Stimulated activated naive CD8-positive, alpha-beta T cell treated with anti-CD3 and anti-CD28 coated beads, Interleukin-15, Interleukin-2, amounts not matched to agents 100 U/mL and 50 U/mL, for 24 hours (primary cell): ENCODE measurements at regions not wholly inside any gene's neighbourhood (a gene's known extent, or its start where the extent isn't known, plus 50 kb on each side); places are given as distances from the start of the nearest gene placed in this dataset.
A peak's percentile ranks its signal among the peaks of the same experiment; 100 is the strongest.

Experiments used
- ATAC-seq: fragments of 150-1000 bp; cut with Tn5 transposase; one replicate; pipeline ENCODE4 v1.10.0; 2021
- DNase-seq: peaks from one replicate; pipeline ENCODE4 v3.0.0; 2021

DNA sequence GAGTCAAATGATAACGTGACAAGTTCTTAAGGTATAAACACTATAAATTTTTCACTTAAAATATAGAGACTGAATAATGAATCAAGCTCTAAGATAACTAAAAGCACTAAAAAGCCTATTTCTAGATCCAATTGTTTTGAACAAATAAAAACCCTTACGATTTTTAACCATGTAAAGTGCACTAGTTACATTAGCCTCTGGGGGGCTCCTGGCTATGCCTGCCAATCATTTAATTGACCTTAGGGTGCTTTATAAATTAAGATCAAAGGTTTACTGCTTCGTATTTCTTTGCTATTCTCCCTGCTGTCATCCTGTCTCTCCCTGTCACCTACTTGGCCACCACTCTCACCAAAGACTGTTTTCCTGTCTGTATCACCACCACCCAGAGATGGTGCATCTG is 133.4 kb downstream of the ESM1 start:
- DNase-seq (no peak), ATAC-seq (no peak)

- ATAC-seq: no peak
Observed at GRCh38 chr5:54851449-54851848, 133.9 kb downstream of the ESM1 start.

GRCh38 chr5:54848581-54848980 is 136.8 kb downstream of the ESM1 start:
- ATAC-seq (no peak), DNase-seq (no peak)

More at GRCh38 chr5:54851449-54851848, 133.9 kb downstream of the ESM1 start:
- DNase-seq: no peak

DNA sequence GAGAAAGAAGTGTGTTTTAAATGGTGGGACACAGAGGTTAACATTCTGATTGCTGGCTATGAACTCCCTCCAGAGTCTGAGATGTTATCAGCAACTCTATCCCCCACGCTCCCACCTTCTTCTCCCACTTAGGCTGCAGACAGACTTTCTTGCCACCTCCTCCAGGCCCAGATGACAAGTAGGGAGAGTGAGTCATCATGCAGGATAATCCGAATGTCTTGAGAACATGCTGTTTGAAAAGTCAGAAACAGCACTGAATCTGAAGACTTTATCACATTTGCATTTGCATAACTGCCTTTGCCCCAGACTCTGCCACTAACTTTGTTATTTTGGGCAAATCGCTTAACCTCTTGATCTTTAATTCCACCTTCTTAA is 139.8 kb downstream of the ESM1 start:
- no peak for DNase-seq

DNA sequence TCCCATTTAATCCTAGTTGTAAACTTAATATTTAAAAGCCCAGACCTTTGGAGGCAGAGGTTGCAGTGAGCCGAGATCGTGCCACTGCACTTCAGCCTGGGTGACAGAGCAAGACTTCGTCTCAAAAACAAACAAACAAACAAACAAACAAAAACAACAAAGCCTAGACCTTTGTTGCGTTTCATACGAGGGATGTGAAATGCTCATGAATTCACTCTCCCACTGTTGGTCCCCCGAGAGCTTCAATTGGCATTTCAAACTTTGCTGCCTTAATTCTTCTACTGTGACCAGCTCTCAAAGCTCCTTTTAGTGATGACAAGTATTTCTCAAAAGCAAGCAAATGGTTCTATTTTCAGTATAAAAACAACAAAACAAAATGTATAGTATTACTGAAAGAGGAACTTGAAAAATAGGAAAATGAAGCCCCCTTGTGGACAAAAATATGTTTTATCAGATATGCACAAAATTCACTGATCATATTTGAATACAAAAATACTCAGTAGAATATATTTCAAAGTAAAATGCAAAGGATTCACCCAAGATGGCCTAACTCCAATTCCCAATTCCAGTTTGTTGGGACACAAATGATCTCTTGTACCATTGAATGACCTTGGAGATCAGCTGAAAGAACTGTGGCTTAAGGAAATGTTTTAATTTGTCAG is 140.4 kb downstream of the ESM1 start:
- no peak for ATAC-seq

More for the DNA sequence above, 139.8 kb downstream of the ESM1 start:
- ATAC-seq: no peak

GRCh38 chr5:54844266-54844665 is 141.1 kb downstream of the ESM1 start:
- no peak for ATAC-seq
- no peak for DNase-seq

More for the DNA sequence above, 140.4 kb downstream of the ESM1 start:
- DNase-seq: no peak

- ATAC-seq: no peak
- no peak for DNase-seq
Observed at GRCh38 chr5:54841481-54841880, 143.9 kb downstream of the ESM1 start.

- ATAC-seq (no peak), DNase-seq (no peak)
Observed at GRCh38 chr5:54838843-54839242, 146.6 kb downstream of the ESM1 start.

- no peak for DNase-seq
- no peak for ATAC-seq
Observed at GRCh38 chr5:54837981-54838380, 147.4 kb downstream of the ESM1 start.

GRCh38 chr5:54837093-54837492 is 148.3 kb downstream of the ESM1 start:
- no peak for ATAC-seq
- no peak for DNase-seq

GRCh38 chr5:54835647-54836046 is 149.7 kb downstream of the ESM1 start:
- ATAC-seq: no peak
- no peak for DNase-seq

GRCh38 chr5:54834121-54834842 is 151.1 kb downstream of the ESM1 start:
- no peak for ATAC-seq
- DNase-seq: no peak

GRCh38 chr5:54833590-54833989 is 151.8 kb downstream of the ESM1 start:
- ATAC-seq (no peak), DNase-seq (no peak)

DNA sequence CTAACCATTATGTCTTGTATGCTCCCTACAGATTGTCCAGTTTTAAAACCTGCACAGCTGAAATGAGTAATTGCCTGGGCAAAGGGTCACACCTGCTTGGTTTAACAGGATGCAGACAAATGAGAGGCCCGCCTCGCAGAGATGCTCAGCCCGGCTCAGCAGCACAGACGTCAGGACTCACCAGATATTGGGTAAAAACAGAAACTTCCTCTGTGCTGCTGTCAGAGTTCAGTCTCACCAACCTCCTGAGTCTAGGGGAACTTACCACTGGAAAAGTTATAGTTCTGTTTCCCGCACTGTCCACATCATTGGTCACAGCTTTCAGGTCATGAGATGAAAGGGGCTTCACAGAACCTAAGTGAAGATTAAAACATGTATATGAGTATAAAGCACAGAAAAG is 152.5 kb downstream of the ESM1 start:
- DNase-seq (no peak), ATAC-seq (peak; percentile 28)

DNA sequence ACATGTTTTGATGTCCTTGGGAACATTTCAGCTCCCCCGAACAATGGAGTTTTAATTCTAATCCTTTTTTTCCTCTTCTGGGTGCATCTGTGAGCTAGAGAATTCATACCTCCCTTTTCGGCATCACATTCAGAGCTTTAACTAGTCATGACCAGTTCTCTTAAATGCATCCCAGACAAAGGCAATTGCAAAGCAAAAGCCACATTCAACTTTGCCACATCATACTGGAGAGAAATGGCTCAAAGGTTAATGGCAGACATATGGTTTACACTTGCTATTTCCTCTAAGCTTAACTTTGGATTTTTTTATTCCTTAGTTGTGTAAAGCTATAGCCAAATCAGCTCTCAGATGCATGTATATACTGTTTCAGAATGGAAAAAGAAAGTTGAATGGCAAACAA is 153.3 kb downstream of the ESM1 start:
- no peak for DNase-seq
- ATAC-seq: no peak

GRCh38 chr5:54831233-54831632 is 154.2 kb downstream of the ESM1 start:
- no peak for DNase-seq
- ATAC-seq: no peak

DNA sequence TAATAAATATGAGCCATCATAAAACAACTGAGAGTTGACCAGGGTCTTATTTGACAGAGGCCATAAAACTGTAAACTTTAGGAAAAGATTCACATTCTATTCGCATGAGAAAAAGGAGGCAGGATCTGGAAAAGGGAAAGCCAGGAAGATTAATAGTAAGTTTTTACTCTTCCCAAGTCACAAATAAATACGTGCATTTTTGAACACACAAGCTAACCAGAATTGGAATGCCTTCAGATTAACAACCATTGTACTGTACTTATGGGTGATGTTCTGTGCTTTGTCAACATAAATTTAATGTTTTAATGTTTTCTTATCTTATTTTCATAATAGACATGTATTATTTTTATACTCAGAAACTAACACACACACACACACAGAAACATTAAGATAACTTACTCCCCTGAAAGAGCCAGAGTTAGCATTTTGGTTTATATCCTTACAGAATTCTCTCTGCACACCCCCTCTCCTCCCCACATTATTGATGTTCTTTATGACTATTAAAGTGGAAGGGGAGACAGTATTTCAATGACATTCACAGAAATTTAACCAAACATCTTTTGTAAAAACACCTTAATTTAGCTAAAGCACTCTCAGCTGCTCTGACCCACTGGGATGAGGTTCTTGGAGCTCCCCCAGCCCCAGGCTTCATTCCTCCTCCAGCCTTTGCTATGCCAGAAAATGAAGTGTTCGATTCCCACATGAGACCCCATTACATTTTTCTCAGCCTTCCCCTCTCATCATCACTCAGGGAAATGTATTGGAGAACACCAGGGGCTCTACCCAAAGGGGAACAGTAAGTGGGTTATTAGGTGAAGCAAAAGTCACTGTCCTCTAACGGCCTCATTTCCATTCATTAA is 155.5 kb downstream of the ESM1 start:
- ATAC-seq (no peak), DNase-seq (no peak)

- DNase-seq: no peak
- no peak for ATAC-seq
Observed at GRCh38 chr5:54829102-54829501, 156.3 kb downstream of the ESM1 start.

DNA sequence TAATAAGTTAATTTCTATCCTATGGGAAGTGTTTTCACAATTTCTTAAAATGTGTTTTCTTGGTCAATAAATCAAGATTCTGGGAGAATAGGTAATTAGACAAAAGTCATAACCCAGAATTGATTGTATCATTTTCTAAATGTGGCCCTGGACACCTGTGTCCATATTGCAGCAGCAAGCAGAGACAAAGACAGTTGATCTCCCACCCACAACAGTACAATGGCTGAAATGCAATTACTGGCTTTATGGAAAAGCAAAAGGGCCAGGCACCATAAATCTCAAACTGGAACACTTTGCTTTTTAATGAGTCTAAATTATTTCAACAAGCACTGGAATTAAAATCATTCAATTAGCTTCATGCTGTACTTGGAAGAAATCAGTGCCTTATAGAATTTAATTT is 157.2 kb downstream of the ESM1 start:
- DNase-seq: no peak
- ATAC-seq: no peak

DNA sequence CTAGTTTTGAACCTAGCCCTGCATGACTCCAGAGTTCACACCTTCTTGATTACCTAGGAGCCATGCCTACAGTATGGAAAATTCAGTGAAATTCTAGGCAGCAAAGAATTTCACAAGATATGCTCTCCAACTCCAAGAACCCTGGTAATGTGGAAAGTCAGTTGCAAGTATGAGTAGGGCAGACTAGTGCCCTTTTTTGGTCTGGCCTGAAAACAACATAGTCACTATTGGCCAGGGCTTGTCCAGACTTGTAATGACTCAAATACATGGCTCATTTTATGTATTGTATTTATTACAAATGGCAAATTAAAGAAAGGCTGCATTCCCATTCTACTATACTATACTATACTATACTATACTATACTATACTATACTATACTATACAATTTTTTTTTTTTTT is 160.4 kb downstream of the ESM1 start:
- DNase-seq (no peak), ATAC-seq (no peak)

GRCh38 chr5:54823006-54823405 is 162.4 kb downstream of the ESM1 start:
- no peak for DNase-seq

GRCh38 chr5:54822324-54822687 is 163.1 kb downstream of the ESM1 start:
- DNase-seq (no peak), ATAC-seq (no peak)

More at GRCh38 chr5:54823006-54823405, 162.4 kb downstream of the ESM1 start:
- no peak for ATAC-seq
